Head of caudate nucleus (tissue), 42 donors: ENCODE measurements at regions not wholly inside any gene's neighbourhood (a gene's known extent, or its start where the extent isn't known, plus 50 kb on each side); places are given as distances from the start of the nearest gene placed in this dataset.
"Not testable (repeated sequence)": the region's sequence is repeated elsewhere in the genome, so short reads cannot be mapped to it uniquely, and the experiment has no call there.

Experiments used
- DNase-seq, 42 donors: peaks; one replicate each; pipeline versions ENCODE4 v3.0.0 to v3.0.0-alpha.2; 2020 to 2021; ENCODE audit warnings: mixed read lengths in 7 of 42
- intact Hi-C: fragments of 100-400 bp; cut with DNase I; formaldehyde crosslinking; loops from one replicate; pipeline ENCODE4 v1.15.0; 2022

- intact Hi-C loops: no loop called here
- no peak for DNase-seq
Observed at GRCh38 chr2:107697385-107697784, 129.3 kb upstream of the RGPD4 start.

- no peak for DNase-seq
- intact Hi-C loops: no loop called here
Observed at GRCh38 chr2:107698861-107699260, 127.8 kb upstream of the RGPD4 start.

GRCh38 chr2:107700073-107700472 lies 126.6 kb upstream of the RGPD4 start:
- DNase-seq: no peak
- intact Hi-C loops: no loop called here

GRCh38 chr2:107711941-107712340 lies 114.8 kb upstream of the RGPD4 start:
- intact Hi-C loops: no loop called here
- no peak for DNase-seq

- intact Hi-C loops: no loop called here
- no peak for DNase-seq
Observed at GRCh38 chr2:107712857-107713256, 113.8 kb upstream of the RGPD4 start.

- no peak for DNase-seq
- intact Hi-C loops: no loop called here
Observed at GRCh38 chr2:107717661-107718060, 109.0 kb upstream of the RGPD4 start.

- intact Hi-C loops: no loop called here
- no peak for DNase-seq
Observed at GRCh38 chr2:107719141-107719540, 107.6 kb upstream of the RGPD4 start.

- intact Hi-C loops: no loop called here
- DNase-seq: peak in 1 of 42 donors; percentile 1
Observed at GRCh38 chr2:107719836-107720235, 106.9 kb upstream of the RGPD4 start.

GRCh38 chr2:107721178-107721577 lies 105.5 kb upstream of the RGPD4 start:
- intact Hi-C loops: no loop called here

GRCh38 chr2:107721586-107721985 lies 105.1 kb upstream of the RGPD4 start:
- intact Hi-C loops: no loop called here
- no peak for DNase-seq

More at GRCh38 chr2:107721178-107721577, 105.5 kb upstream of the RGPD4 start:
- DNase-seq: no peak

GRCh38 chr2:107725824-107726223 lies 100.9 kb upstream of the RGPD4 start:
- intact Hi-C loops, DNase-seq: not testable (repeated sequence)

- intact Hi-C loops: no loop called here
- DNase-seq: no peak
Observed at GRCh38 chr2:107727318-107727717, 99.4 kb upstream of the RGPD4 start.

GRCh38 chr2:107728586-107728985 lies 98.1 kb upstream of the RGPD4 start:
- intact Hi-C loops: no loop called here
- no peak for DNase-seq

GRCh38 chr2:107729440-107729839 lies 97.3 kb upstream of the RGPD4 start:
- intact Hi-C loops: no loop called here

GRCh38 chr2:107730898-107731297 lies 95.8 kb upstream of the RGPD4 start:
- DNase-seq: no peak
- intact Hi-C loops: no loop called here

More at GRCh38 chr2:107729440-107729839, 97.3 kb upstream of the RGPD4 start:
- DNase-seq: no peak

- no peak for DNase-seq
- intact Hi-C loops: no loop called here
Observed at GRCh38 chr2:107731435-107731834, 95.3 kb upstream of the RGPD4 start.

- intact Hi-C loops: no loop called here
- DNase-seq: no peak
Observed at GRCh38 chr2:107735201-107735600, 91.5 kb upstream of the RGPD4 start.

- intact Hi-C loops: no loop called here
- DNase-seq: no peak
Observed at GRCh38 chr2:107737756-107738155, 88.9 kb upstream of the RGPD4 start.

- intact Hi-C loops: no loop called here
- no peak for DNase-seq
Observed at GRCh38 chr2:107738266-107738665, 88.4 kb upstream of the RGPD4 start.

- intact Hi-C loops: no loop called here
- DNase-seq: no peak
Observed at GRCh38 chr2:107740300-107740699, 86.4 kb upstream of the RGPD4 start.

- DNase-seq: no peak
- intact Hi-C loops: no loop called here
Observed at GRCh38 chr2:107742460-107743027, 84.1 kb upstream of the RGPD4 start.

- intact Hi-C loops: no loop called here
- no peak for DNase-seq
Observed at GRCh38 chr2:107743274-107743673, 83.4 kb upstream of the RGPD4 start.
